ENCODE measurements at regions not wholly inside any gene's neighbourhood (a gene's known extent, or its start where the extent isn't known, plus 50 kb on each side); places are given as distances from the start of the nearest gene placed in this dataset.

DNA sequence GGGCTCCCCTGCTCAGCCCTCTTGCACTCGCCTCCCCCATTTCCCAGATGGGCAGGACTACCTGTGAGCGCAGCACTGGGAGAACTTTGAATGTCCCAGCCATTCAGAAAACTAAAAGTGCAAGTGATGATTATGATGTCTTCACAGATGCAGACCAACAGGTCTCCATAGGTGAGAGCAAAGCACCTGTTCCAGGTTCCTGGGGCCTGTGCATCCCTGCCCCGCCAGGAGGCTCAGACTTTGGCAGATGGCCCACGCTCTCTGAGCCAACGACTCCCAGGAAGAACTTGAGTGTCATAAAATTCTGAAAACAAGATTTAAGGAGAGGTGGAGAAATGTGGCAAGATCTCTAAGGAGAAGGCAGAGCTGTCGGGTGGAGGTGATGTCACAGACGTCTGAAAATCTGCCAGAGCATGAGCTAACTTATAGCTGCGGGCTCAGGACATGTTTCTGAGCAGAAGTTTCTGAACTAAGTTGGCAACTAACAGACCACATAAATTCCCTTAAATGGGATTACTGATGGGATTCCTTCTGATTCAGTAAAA is 110.8 kb upstream of the IGF1R start:
- no peaks in the 10 kb centered on the region for H3K4me1 ChIP-seq
- H3K27ac ChIP-seq, result no peak overlapping the region
- no peaks in the 10 kb centered on the region for H3K9me3 ChIP-seq
- H3K4me3 ChIP-seq, result no peak overlapping the region
- H3K36me3 ChIP-seq, result no peaks in the 10 kb centered on the region
- peaks cover 0 to 16% (median 0%) of the 10 kb centered on the region in 4 donors for H3K27me3 ChIP-seq
- DNase-seq, result no peak
- intact Hi-C loops (cut with DNase I), result no loop called here
- 30 to 42% methylated on average over 6 to 8 of the region's 8 CpGs for WGBS, 2 donors
- no peak for TF ChIP-seq POLR2A (IDR thresholded peaks at IDR 0.05)
- TF ChIP-seq, protein P1, sequence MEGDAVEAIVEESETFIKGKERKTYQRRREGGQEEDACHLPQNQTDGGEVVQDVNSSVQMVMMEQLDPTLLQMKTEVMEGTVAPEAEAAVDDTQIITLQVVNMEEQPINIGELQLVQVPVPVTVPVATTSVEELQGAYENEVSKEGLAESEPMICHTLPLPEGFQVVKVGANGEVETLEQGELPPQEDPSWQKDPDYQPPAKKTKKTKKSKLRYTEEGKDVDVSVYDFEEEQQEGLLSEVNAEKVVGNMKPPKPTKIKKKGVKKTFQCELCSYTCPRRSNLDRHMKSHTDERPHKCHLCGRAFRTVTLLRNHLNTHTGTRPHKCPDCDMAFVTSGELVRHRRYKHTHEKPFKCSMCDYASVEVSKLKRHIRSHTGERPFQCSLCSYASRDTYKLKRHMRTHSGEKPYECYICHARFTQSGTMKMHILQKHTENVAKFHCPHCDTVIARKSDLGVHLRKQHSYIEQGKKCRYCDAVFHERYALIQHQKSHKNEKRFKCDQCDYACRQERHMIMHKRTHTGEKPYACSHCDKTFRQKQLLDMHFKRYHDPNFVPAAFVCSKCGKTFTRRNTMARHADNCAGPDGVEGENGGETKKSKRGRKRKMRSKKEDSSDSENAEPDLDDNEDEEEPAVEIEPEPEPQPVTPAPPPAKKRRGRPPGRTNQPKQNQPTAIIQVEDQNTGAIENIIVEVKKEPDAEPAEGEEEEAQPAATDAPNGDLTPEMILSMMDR (IDR thresholded peaks at IDR 0.05), result peak in 1 of 6 experiments; percentile 22

DNA sequence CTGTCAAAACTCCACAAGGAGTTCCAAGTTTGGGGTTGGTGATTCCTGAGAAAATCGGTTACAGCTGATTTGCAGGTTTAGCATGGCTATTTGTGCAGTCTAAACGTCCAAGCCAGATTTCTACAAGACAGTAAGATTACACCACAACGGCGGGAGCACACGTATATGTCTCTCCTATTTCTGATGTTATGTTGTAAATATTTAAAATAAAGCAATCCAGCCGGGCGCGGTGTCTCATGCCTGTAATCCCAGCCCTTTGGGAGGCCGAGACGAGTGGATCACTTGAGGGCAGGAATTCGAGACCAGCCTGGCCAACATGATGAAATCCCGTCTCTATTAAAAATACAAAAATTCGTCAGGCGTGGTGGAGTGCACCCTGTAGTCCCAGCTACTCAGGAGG is 106.8 kb upstream of the IGF1R start:
- WGBS, 2 donors, result 64 to 65% methylated on average over 14 of the region's 14 CpGs
- no peak for DNase-seq
- no peaks in the 10 kb centered on the region for H3K36me3 ChIP-seq
- no peaks in the 10 kb centered on the region for H3K4me1 ChIP-seq
- no peak overlapping the region for H3K4me3 ChIP-seq
- H3K27me3 ChIP-seq, result peaks cover 0 to 16% (median 0%) of the 10 kb centered on the region in 4 donors
- intact Hi-C loops (cut with DNase I), result no loop called here
- no peak overlapping the region for H3K27ac ChIP-seq
- TF ChIP-seq POLR2A (IDR thresholded peaks at IDR 0.05), result no peak
- TF ChIP-seq, protein P1 (IDR thresholded peaks at IDR 0.05), result no peak
- H3K9me3 ChIP-seq, result no peaks in the 10 kb centered on the region

DNA sequence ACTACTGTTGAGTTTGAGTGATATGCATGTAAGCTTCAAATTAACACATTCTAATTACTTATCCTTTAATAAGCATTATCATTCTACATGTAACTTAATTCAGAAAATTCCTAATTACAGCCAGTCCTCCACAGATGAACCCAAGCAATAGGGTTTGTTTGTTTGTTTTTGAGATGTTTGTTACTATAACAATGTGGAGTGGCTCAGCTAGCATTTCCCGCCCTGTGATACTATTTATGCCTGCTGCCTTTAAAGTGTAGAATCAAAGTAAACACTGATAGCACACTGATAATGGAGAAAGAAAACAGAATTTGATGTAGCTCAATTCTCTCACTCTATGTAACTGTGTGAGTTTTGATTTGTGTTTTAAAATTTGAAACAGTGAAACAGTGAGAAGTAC is 105.1 kb upstream of the IGF1R start:
- WGBS, 2 donors, result 65 to 82% methylated on average over 1 of the region's 1 CpG
- intact Hi-C loops (cut with DNase I), result no loop called here

DNA sequence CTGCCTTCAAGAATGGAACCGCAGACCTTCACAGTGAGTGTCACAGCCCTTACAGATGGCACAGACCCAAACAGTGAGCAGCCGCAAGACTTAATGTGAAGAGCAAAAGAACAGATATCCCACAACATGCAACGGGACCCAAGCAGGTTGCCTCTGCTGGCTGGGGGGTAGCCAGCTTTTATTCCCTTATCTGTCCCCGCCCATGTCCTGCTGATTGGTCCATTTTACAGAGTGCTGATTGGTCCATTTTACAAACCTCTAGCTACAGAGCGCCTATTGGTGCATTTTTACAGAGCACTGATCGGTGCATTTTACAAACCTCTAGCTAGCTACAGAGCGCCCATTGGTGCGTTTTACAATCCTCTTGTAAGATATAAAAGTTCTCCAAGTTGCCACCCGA is 102.0 kb upstream of the IGF1R start:
- H3K4me1 ChIP-seq, result peaks cover 0 to 22% (median 11%) of the 10 kb centered on the region in 3 donors
- H3K4me3 ChIP-seq, result no peak overlapping the region
- intact Hi-C loops (cut with DNase I), result no loop called here
- WGBS, 2 donors, result 91 to 95% methylated on average over 9 of the region's 9 CpGs
- H3K27ac ChIP-seq, result no peak overlapping the region
- DNase-seq, result no peak
- peaks cover 0 to 8% (median 0%) of the 10 kb centered on the region in 4 donors for H3K27me3 ChIP-seq
- no peaks in the 10 kb centered on the region for H3K36me3 ChIP-seq
- H3K9me3 ChIP-seq, result no peaks in the 10 kb centered on the region
- no peak for TF ChIP-seq POLR2A (IDR thresholded peaks at IDR 0.05)
- TF ChIP-seq, protein P1 (IDR thresholded peaks at IDR 0.05), result no peak

More for the DNA sequence above, 105.1 kb upstream of the IGF1R start:
- TF ChIP-seq, protein P1 (IDR thresholded peaks at IDR 0.05), result no peak
- no peak for TF ChIP-seq POLR2A (IDR thresholded peaks at IDR 0.05)
- H3K4me3 ChIP-seq, result no peak overlapping the region
- no peaks in the 10 kb centered on the region for H3K36me3 ChIP-seq
- peaks cover 0 to 16% (median 0%) of the 10 kb centered on the region in 4 donors for H3K27me3 ChIP-seq
- no peak for DNase-seq
- no peaks in the 10 kb centered on the region for H3K9me3 ChIP-seq
- H3K27ac ChIP-seq, result no peak overlapping the region
- peaks cover 0 to 12% (median 7%) of the 10 kb centered on the region in 3 donors for H3K4me1 ChIP-seq

- H3K4me3 ChIP-seq, result peak overlapping the region in 3 of 4 donors; percentile 44 to 74 (median 50)
Measured at GRCh38 chr15:98547275-98547674, 101.1 kb upstream of the IGF1R start.

More at GRCh38 chr15:98547275-98547674, 101.1 kb upstream of the IGF1R start:
- WGBS, 2 donors, result 5 to 12% methylated on average over 5 of the region's 5 CpGs
- Histone ChIP-seq H3K36me3 (no peaks in the 10 kb centered on the region), H3K9me3 (no peaks in the 10 kb centered on the region), H3K4me1 (peaks cover 0 to 22% (median 11%) of the 10 kb centered on the region in 3 donors), H3K27me3 (peaks cover 0 to 8% (median 0%) of the 10 kb centered on the region in 4 donors), H3K27ac (peak overlapping the region in 3 of 4 donors; percentile 78 to 87 (median 80))
- intact Hi-C loops (cut with DNase I), result no loop called here
- no peak for DNase-seq
- TF ChIP-seq, protein P1 (IDR thresholded peaks at IDR 0.05), result no peak
- no peak for TF ChIP-seq POLR2A (IDR thresholded peaks at IDR 0.05)

All from esophagus squamous epithelium (tissue), 5 donors.